ENCODE measurements at regions not wholly inside any gene's neighbourhood (a gene's known extent, or its start where the extent isn't known, plus 50 kb on each side); places are given as distances from the start of the nearest gene placed in this dataset.

GRCh38 chr2:128978212-128978611 is 659.5 kb upstream of the HS6ST1 start (continued):
- TF ChIP-seq TGIF2 (CRISPR knock-in tag; IDR thresholded peaks at IDR 0.05) (no peak), PML (IDR thresholded peaks at IDR 0.05; ENCODE audit: low read length) (no peak)

- Histone ChIP-seq H3K27ac (ENCODE audit: extremely low read depth, low read depth, low read length) (no peak overlapping the region), H3K4me1 (replicated peaks in 1 of 2; ENCODE audit: control insufficient read depth in 2 of 2, insufficient read depth in 2 of 2, low read length in 2 of 2) (no peaks in the 10 kb centered on the region; a peak in 1 of 5 replicates), H3K4me2 (ENCODE audit: insufficient read depth, low read length) (no peak overlapping the region), H3K27me3 (ENCODE audit: control insufficient read depth in 2 of 2, insufficient read depth in 2 of 2, low read length in 2 of 2) (peaks cover 5 to 7% of the 10 kb centered on the region in 2 experiments), H3K4me3 (no peak overlapping the region), H3K79me2 (ENCODE audit: control insufficient read depth, insufficient read depth, low read length) (no peaks in the 10 kb centered on the region), H3K9ac (ENCODE audit: insufficient read depth in 1 of 2, low read depth in 2 of 2, low read length in 2 of 2) (no peak overlapping the region), H3K9me1 (ENCODE audit: control insufficient read depth, insufficient read depth, low read length) (no peaks in the 10 kb centered on the region), H2AFZ (ENCODE audit: low read depth, low read length) (no peak overlapping the region), H3K36me3 (ENCODE audit: control insufficient read depth, insufficient read depth, low read length) (no peaks in the 10 kb centered on the region), H3K9me3 (replicated peaks; ENCODE audit: control insufficient read depth, insufficient read depth, low read depth, low read length) (no peaks in the 10 kb centered on the region), H4K20me1 (replicated peaks; ENCODE audit: control insufficient read depth, insufficient read depth, low read length) (no peaks in the 10 kb centered on the region)
- DNase-seq (ENCODE audit: extremely low read depth in 1 of 4, low spot score in 3 of 4) (peak in 1 of 4 experiments; percentile 7), FAIRE-seq (no peak), ATAC-seq (peak; percentile 58; the same call in 1 of the 3 replicates)
- ChIA-PET POLR2A (no interaction called here), CTCF (ENCODE audit: low intra/inter-chr PET ratio) (no interaction called here)
- intact Hi-C loops (cut with micrococcal nuclease) (no loop called here), in situ Hi-C loops (cut with MboI) (no loop called here)
- TF ChIP-seq IRF1 (CRISPR knock-in tag; IDR thresholded peaks at IDR 0.05; ENCODE audit: borderline replicate concordance) = no peak
- no peak for TF ChIP-seq KLF13 (tag; IDR thresholded peaks at IDR 0.05; ENCODE audit: borderline replicate concordance, low read depth)
- WGBS (ENCODE audit: insufficient coverage, low coverage, missing lambda C conversion rate) = 4% methylated on average over 7 of the region's 8 CpGs
- no TSS peak for BruUV-seq (replicated peaks)
Measured at GRCh38 chr2:128979182-128979581, 660.5 kb upstream of the HS6ST1 start.
